ENCODE measurements at regions not wholly inside any gene's neighbourhood (a gene's known extent, or its start where the extent isn't known, plus 50 kb on each side); places are given as distances from the start of the nearest gene placed in this dataset.
"Not testable (repeated sequence)": the region's sequence is repeated elsewhere in the genome, so short reads cannot be mapped to it uniquely, and the experiment has no call there.

DNA sequence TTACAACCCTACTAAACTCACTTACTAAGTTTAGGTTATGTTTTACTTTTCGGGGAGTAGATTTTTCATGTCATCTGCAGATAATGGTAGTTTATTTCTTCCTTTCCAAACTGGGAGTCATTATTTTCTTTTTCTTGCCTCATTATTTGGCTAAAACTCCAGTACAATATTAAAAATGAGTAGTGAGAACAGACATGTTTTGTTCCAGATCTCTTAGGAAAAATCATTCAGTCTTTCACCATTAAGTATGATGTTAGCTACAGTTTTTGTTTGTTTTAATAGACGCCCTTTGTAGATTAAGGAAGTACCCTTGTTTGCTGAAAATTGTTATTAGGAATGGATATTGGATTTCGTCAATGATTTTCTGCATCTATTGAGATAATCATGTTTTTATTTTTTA is 472.0 kb upstream of the PAPPA start:
- no peak for DNase-seq (ENCODE audit: extremely low read depth, low read depth)
- TF ChIP-seq, protein P1, sequence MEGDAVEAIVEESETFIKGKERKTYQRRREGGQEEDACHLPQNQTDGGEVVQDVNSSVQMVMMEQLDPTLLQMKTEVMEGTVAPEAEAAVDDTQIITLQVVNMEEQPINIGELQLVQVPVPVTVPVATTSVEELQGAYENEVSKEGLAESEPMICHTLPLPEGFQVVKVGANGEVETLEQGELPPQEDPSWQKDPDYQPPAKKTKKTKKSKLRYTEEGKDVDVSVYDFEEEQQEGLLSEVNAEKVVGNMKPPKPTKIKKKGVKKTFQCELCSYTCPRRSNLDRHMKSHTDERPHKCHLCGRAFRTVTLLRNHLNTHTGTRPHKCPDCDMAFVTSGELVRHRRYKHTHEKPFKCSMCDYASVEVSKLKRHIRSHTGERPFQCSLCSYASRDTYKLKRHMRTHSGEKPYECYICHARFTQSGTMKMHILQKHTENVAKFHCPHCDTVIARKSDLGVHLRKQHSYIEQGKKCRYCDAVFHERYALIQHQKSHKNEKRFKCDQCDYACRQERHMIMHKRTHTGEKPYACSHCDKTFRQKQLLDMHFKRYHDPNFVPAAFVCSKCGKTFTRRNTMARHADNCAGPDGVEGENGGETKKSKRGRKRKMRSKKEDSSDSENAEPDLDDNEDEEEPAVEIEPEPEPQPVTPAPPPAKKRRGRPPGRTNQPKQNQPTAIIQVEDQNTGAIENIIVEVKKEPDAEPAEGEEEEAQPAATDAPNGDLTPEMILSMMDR (IDR thresholded peaks at IDR 0.05; ENCODE audit: low read depth, low read length), result no peak

DNA sequence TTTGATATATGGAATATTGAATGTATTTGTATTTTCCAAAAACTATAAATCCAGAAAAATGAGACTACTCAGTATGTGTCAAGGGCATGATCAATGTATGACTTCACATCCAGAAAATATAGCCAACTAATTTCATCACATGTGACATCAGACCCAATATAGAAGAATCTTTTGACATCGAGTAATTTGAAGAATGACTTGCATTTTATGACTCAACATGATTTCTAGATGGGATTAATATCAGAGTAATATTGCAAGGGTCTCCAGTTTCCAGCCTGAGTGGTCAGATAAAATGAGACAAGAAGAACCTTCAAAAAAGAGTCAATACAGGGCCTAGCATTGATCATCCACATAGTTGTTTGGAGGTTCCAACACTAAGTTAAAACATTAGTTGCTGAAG is 467.5 kb upstream of the PAPPA start:
- TF ChIP-seq, protein P1 (IDR thresholded peaks at IDR 0.05; ENCODE audit: low read depth, low read length), result no peak
- no peak for DNase-seq (ENCODE audit: extremely low read depth, low read depth)

DNA sequence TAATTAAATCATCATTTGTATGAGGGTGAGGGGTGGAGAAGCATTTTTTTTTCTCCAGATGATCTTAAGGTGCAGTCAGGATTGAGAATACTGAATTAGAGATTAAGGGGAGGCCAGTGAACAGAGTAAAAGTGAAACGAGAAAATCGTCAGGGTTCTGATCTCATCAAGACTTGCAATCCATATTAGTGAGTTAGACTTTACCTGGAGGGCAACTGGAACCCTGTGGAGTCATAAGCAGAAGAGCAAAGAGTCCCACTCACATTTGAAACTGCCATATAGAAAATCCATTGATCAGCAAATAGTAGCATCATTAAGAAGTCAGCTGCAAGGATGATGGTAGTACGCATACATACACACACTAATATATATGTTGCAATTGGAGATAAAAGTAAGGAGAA is 466.2 kb upstream of the PAPPA start:
- no peak for DNase-seq (ENCODE audit: extremely low read depth, low read depth)
- TF ChIP-seq, protein P1 (IDR thresholded peaks at IDR 0.05; ENCODE audit: low read depth, low read length), result no peak

DNA sequence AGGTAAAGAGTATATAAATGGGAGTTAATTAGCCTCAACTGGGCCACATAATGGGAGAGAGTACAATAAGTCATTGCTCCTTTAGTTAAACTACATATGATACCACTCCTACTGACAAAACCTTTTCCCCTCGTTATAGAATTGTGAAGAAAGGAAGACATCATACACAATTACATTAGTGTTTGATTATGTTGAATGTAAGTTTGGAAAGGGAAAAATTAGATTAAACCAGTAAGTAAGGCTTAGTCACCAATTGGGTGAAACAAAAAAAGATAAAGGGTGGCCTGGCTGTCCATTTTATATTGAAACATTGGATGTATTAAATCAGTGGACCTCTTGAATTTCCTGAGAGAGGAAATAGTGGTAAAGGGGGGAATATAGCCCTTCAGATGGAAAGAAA is 464.3 kb upstream of the PAPPA start:
- DNase-seq (ENCODE audit: extremely low read depth, low read depth), result no peak
- TF ChIP-seq, protein P1 (IDR thresholded peaks at IDR 0.05; ENCODE audit: low read depth, low read length), result no peak

DNA sequence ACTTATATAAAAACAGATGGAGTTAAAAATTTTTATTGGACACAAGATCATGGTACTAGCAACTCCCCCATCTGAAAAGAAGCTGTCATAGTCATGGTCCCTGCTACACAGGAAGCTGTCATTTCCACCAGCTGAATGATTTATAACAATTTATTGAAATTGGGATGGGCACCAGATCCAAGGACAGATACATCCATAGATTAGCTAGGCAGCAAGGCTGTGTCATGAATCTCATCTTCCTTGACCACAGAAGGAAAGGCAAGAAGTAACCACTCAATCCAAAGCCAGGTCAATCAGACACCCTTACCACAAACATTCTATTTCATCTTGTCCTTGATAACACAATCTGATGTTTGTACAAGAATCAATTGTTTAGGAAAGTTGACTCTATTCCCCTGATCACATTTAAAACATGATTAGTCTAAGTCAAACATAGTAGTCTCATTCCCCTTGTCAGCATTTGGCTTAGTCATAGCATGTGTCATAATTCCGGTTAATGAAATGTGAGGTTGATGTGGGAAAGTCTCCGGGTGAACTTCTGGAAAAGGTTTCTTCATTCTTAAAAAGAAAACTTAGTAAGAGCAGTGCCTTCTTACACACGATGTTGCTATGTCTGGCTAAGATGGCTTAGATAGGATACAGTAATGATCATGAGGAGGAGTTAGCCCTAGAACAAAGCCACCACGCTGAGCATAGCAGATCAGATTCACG is 462.6 kb upstream of the PAPPA start:
- peak; percentile 98 for DNase-seq (ENCODE audit: extremely low read depth, low read depth)
- TF ChIP-seq, protein P1 (IDR thresholded peaks at IDR 0.05; ENCODE audit: low read depth, low read length), result no peak

DNA sequence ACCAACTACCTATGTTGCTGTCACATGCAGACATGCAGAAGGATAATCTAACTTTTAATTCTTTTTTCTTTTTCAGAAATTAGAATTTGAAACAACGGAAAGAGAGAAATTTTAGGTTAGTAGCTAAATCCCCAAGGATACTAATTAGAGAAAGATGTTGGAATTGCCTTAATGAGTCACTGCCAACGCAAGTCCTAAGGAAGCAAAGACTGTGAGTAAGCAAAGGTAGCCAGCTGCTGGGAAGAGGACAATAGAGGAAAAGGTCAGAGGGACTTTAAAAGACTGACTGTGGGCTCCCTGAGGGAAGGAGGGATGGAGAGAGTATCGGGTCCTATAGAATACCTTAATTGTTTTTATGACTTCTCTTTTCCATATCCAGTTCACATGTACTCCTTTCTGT is 461.9 kb upstream of the PAPPA start:
- TF ChIP-seq, protein P1 (IDR thresholded peaks at IDR 0.05; ENCODE audit: low read depth, low read length), result no peak
- DNase-seq (ENCODE audit: extremely low read depth, low read depth), result peak; percentile 84

DNA sequence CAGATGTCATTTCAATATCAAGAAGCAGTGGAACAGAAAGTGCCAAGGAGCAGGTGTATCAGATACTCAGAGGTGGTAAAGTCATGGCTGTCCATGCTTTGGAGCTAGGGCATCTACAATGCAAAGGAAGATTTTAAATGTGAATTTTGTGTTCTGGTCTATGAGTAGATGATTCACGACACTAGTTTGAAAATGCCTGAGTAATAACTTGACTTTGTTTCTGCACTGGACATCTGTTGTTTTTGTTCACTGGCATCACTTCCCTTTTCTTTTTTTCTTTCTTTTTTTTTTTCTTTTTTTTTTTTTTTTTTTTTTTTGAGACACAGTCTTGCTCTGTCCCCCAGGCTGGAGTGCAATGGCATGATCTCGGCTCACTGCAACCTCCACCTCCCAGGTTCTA is 460.7 kb upstream of the PAPPA start:
- DNase-seq (ENCODE audit: extremely low read depth, low read depth), result not testable (repeated sequence)

DNA sequence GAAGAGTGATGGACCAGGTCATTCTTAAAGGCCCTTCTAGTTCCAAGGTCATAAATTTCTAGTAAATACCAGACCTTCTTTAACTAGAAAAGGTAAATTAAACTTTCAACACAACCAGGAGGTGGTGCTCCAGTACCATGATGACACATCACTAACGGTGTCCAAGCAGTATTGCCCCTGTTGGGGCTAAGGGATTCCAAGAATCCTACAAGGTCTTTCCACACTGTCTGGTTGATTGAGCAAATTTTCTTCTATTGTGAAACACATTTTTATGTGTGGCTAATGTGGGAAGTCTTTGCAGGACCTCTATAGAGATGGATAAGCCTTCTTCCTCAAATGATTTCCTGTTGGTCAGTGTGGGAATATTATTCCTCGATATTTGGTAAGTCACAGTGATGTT is 459.6 kb upstream of the PAPPA start:
- TF ChIP-seq, protein P1 (IDR thresholded peaks at IDR 0.05; ENCODE audit: low read depth, low read length), result peak; percentile 42
- peak; percentile 92 for DNase-seq (ENCODE audit: extremely low read depth, low read depth)

Data from AG09319 (cell line).